HEK293 (cell line): ENCODE measurements at regions not wholly inside any gene's neighbourhood (a gene's known extent, or its start where the extent isn't known, plus 50 kb on each side); places are given as distances from the start of the nearest gene placed in this dataset.
"Not testable (repeated sequence)": the region's sequence is repeated elsewhere in the genome, so short reads cannot be mapped to it uniquely, and the experiment has no call there.

Source experiments
- CTCF ChIA-PET: fragments of 350-600 bp; formaldehyde crosslinking; extraction: SDS; loops from one replicate; lab custom pipeline; 2021; ENCODE audit warnings: antibody characterized with exemption; lab: Yijun Ruan, JAX
- POLR2A ChIA-PET: fragments of 300-600 bp; formaldehyde crosslinking; extraction: SDS; loops from one replicate; lab custom pipeline; 2020; ENCODE audit warnings: antibody characterized with exemption, inconsistent platforms; lab: Yijun Ruan, JAX
- H3K27ac ChIP-seq: fragments of 200-500 bp; sonication (Bioruptor generic); 2 replicates; pipeline ENCODE4 v1.5.1; 2014; ENCODE audit warnings: low read depth, low read length, control low read depth, inconsistent platforms; ENCODE audit errors: extremely low read depth
- H3K36me3 ChIP-seq, 2 experiments: fragments of 200-500 bp in 1 of 2; sonication (Bioruptor generic) in 1 of 2; 1 replicate in 1 of 2; 2 replicates in 1 of 2; pipeline ENCODE4 v1.5.1; 2014 to 2017; ENCODE audit warnings: inconsistent platforms in 2 of 2, low read length in 2 of 2; ENCODE audit not compliant: control insufficient read depth in 2 of 2, insufficient read depth in 1 of 2
- H3K4me1 ChIP-seq: fragments of 200-500 bp; sonication (Bioruptor generic); 2 replicates; pipeline ENCODE4 v1.5.1; 2014; ENCODE audit warnings: mild to moderate bottlenecking, low read length, inconsistent platforms; ENCODE audit not compliant: control insufficient read depth, insufficient read depth
- H3K4me3 ChIP-seq: 2 replicates; pipeline ENCODE4 v1.5.1; 2011; ENCODE audit warnings: low read depth, mild to moderate bottlenecking, control low read depth, low read length, moderate library complexity
- H3K9me3 ChIP-seq: fragments of 200-500 bp; sonication (Bioruptor generic); 2 replicates; pipeline ENCODE4 v1.5.1; 2014; ENCODE audit warnings: low read depth, low read length, inconsistent platforms; ENCODE audit not compliant: control insufficient read depth, insufficient read depth
- FEZF1 ChIP-seq: fragments of 450-650 bp; formaldehyde crosslinking; IDR thresholded peaks from 2 replicates; pipeline ENCODE4 v1.5.1; 2016; ENCODE audit warnings: missing biosample characterization, missing genetic modification characterization
- HOXC10 ChIP-seq: sonication (generic); formaldehyde crosslinking; IDR thresholded peaks from 2 replicates; pipeline ENCODE4 v1.8.1; 2023; ENCODE audit warnings: mild to moderate bottlenecking, missing genetic modification reagents
- SALL2 ChIP-seq: fragments of 450-650 bp; formaldehyde crosslinking; IDR thresholded peaks from 2 replicates; pipeline ENCODE4 v1.5.0; 2017; ENCODE audit warnings: missing biosample characterization, mild to moderate bottlenecking, missing genetic modification characterization, borderline replicate concordance
- TCF7L2 ChIP-seq: IDR thresholded peaks from 2 replicates; pipeline ENCODE4 v1.6.1; 2011; ENCODE audit warnings: low read depth, mild to moderate bottlenecking, inconsistent platforms, low read length, moderate library complexity, borderline replicate concordance
- ZFP37 ChIP-seq: fragments of 450-650 bp; formaldehyde crosslinking; IDR thresholded peaks from 2 replicates; pipeline ENCODE4 v1.5.1; 2016; ENCODE audit warnings: missing biosample characterization, missing genetic modification characterization
- ZFP41 ChIP-seq: fragments of 450-650 bp; formaldehyde crosslinking; IDR thresholded peaks from 2 replicates; pipeline ENCODE4 v1.5.1; 2016; ENCODE audit warnings: missing biosample characterization, missing genetic modification characterization, borderline replicate concordance
- ZNF10 ChIP-seq: fragments of 450-650 bp; formaldehyde crosslinking; IDR thresholded peaks from 2 replicates; pipeline ENCODE4 v1.5.1; 2017; ENCODE audit warnings: missing biosample characterization, missing genetic modification characterization
- ZNF121 ChIP-seq: fragments of 450-650 bp; formaldehyde crosslinking; IDR thresholded peaks from 2 replicates; pipeline ENCODE4 v1.5.1; 2016; ENCODE audit warnings: missing biosample characterization, missing genetic modification characterization
- ZNF146 ChIP-seq: fragments of 450-650 bp; formaldehyde crosslinking; IDR thresholded peaks from 2 replicates; pipeline ENCODE4 v1.5.1; 2016; ENCODE audit warnings: missing biosample characterization, missing genetic modification characterization
- ZNF221 ChIP-seq: fragments of 450-650 bp; formaldehyde crosslinking; IDR thresholded peaks from 2 replicates; pipeline ENCODE4 v1.5.1; 2017; ENCODE audit warnings: missing biosample characterization, missing genetic modification characterization, borderline replicate concordance
- ZNF23 ChIP-seq: fragments of 450-650 bp; formaldehyde crosslinking; IDR thresholded peaks from 2 replicates; pipeline ENCODE4 v1.5.1; 2016; ENCODE audit warnings: missing biosample characterization, missing genetic modification characterization, borderline replicate concordance
- ZNF341 ChIP-seq: fragments of 450-650 bp; formaldehyde crosslinking; IDR thresholded peaks from 2 replicates; pipeline ENCODE4; 2016; ENCODE audit warnings: low read depth, missing biosample characterization, missing genetic modification characterization
- ZNF37A ChIP-seq: fragments of 450-650 bp; IDR thresholded peaks from 2 replicates; pipeline ENCODE4 v1.5.1; 2018; ENCODE audit warnings: missing biosample characterization, missing genetic modification characterization
- ZNF548 ChIP-seq: fragments of 450-650 bp; formaldehyde crosslinking; IDR thresholded peaks from 2 replicates; pipeline ENCODE4 v1.5.1; 2016; ENCODE audit warnings: missing biosample characterization, missing genetic modification characterization
- ZNF610 ChIP-seq: fragments of 450-650 bp; formaldehyde crosslinking; IDR thresholded peaks from 2 replicates; pipeline ENCODE4 v1.5.1; 2016; ENCODE audit warnings: missing biosample characterization, missing genetic modification characterization, borderline replicate concordance
- ZNF658 ChIP-seq: fragments of 450-650 bp; formaldehyde crosslinking; IDR thresholded peaks from 2 replicates; pipeline ENCODE4; 2016; ENCODE audit warnings: missing biosample characterization, missing genetic modification characterization
- ZNF792 ChIP-seq: fragments of 450-650 bp; formaldehyde crosslinking; IDR thresholded peaks from 2 replicates; pipeline ENCODE4 v1.5.1; 2016; ENCODE audit warnings: missing biosample characterization, missing genetic modification characterization
- ZNF837 ChIP-seq: fragments of 450-650 bp; formaldehyde crosslinking; IDR thresholded peaks from 2 replicates; pipeline ENCODE4 v1.5.1; 2016; ENCODE audit warnings: missing biosample characterization, missing genetic modification characterization
- TF ChIP-seq, protein P1 (sequence below): fragments of 450-650 bp; formaldehyde crosslinking; IDR thresholded peaks from 2 replicates; pipeline ENCODE4 v1.5.1; 2017; ENCODE audit warnings: missing biosample characterization, missing genetic modification characterization
- TF ChIP-seq, protein P2 (sequence below): fragments of 450-650 bp; formaldehyde crosslinking; IDR thresholded peaks from 2 replicates; pipeline ENCODE4 v1.5.1; 2016; ENCODE audit warnings: missing biosample characterization, missing genetic modification characterization, low read depth
- TF ChIP-seq, protein P3 (sequence below): fragments of 450-650 bp; formaldehyde crosslinking; IDR thresholded peaks from 2 replicates; pipeline ENCODE4 v1.5.1; 2016; ENCODE audit warnings: missing biosample characterization, missing genetic modification characterization
- TF ChIP-seq, protein P4 (sequence below): fragments of 450-650 bp; formaldehyde crosslinking; IDR thresholded peaks from 2 replicates; pipeline ENCODE4 v1.5.1; 2016; ENCODE audit warnings: missing biosample characterization, missing genetic modification characterization

DNA sequence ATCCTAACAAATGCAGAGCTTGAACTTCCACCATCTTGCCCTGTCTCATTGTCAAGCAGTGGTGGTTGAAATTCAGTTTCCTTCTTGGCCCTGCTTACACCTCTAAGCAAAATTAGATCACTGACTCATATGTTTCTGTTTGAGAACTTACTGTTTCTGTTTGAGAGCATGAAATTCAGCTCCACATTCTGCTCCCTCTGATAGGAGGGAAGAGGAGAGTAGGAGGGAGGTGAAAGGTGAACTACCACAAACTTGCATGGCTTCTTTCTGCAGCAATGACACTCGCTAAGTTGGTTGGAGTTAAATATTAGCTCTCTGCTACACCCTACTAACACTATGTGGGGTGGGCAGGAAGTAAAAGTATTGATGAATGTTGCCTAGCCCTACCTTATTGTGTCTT lies 117.8 kb upstream of the EDA2R start:
- POLR2A ChIA-PET, result no interaction called here
- no peak overlapping the region for H3K4me3 ChIP-seq
- no peaks in the 10 kb centered on the region for H3K4me1 ChIP-seq
- no peak overlapping the region for H3K27ac ChIP-seq
- no peaks in the 10 kb centered on the region for H3K9me3 ChIP-seq
- TF ChIP-seq, protein P1, sequence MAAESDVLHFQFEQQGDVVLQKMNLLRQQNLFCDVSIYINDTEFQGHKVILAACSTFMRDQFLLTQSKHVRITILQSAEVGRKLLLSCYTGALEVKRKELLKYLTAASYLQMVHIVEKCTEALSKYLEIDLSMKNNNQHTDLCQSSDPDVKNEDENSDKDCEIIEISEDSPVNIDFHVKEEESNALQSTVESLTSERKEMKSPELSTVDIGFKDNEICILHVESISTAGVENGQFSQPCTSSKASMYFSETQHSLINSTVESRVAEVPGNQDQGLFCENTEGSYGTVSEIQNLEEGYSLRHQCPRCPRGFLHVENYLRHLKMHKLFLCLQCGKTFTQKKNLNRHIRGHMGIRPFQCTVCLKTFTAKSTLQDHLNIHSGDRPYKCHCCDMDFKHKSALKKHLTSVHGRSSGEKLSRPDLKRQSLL (tag by site-specific recombination), result no peak
- no peak for TF ChIP-seq ZNF792 (tag by site-specific recombination)
- TF ChIP-seq, protein P2, sequence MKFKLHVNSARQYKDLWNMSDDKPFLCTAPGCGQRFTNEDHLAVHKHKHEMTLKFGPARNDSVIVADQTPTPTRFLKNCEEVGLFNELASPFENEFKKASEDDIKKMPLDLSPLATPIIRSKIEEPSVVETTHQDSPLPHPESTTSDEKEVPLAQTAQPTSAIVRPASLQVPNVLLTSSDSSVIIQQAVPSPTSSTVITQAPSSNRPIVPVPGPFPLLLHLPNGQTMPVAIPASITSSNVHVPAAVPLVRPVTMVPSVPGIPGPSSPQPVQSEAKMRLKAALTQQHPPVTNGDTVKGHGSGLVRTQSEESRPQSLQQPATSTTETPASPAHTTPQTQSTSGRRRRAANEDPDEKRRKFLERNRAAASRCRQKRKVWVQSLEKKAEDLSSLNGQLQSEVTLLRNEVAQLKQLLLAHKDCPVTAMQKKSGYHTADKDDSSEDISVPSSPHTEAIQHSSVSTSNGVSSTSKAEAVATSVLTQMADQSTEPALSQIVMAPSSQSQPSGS (tag by site-specific recombination), result no peak
- TF ChIP-seq FEZF1, result no peak
- no peak for TF ChIP-seq ZNF146
- CTCF ChIA-PET, result interaction anchor here (0.6 kb wide), 2 partner anchors 462 to 798 kb away, joined by 3 to 5 read pairs; no protein-coding TSS in a partner anchor
- no peaks in the 10 kb centered on the region for H3K36me3 ChIP-seq

DNA sequence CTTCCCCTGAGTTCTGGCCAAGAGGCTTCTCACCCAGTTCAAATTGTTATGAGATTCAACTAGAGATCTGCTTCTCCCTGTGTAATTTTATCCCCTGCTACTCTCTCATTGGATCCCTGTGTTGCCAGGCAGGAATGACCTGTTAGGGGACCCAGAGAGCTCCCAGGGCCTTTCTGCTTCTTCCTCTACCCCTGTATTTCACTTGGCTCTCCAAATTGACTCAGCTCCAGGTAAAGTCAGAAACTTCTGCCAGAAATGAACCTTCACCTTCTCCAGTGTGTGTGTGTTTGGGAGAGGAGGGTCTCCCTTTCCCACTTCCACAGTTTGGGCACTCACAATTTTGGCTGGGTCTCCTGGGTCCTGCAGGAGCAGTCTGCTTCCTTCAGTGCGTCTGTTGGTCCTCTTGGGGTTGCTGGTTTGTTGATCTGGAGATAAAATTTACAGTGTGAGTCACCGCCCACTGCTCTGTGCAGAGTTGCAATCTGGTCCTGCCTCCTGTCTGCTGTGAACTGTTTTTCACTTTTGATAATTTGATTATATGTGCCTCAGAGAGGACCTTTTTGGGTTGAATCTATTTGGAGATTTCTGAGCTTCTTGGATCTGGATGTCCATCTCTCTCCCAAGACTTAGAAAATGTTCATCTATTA lies 112.4 kb upstream of the EDA2R start:
- TF ChIP-seq ZNF37A (tag by site-specific recombination) (no peak), ZNF341 (tag by site-specific recombination) (no peak), ZNF23 (no peak), ZNF548 (tag by site-specific recombination) (no peak), SALL2 (tag by site-specific recombination) (no peak), ZFP37 (tag by site-specific recombination) (no peak), ZNF221 (tag by site-specific recombination) (no peak), ZNF121 (tag by site-specific recombination) (no peak), ZNF610 (no peak)
- Histone ChIP-seq H3K36me3 (no peaks in the 10 kb centered on the region), H3K4me3 (no peak overlapping the region), H3K27ac (no peak overlapping the region), H3K9me3 (no peaks in the 10 kb centered on the region), H3K4me1 (no peaks in the 10 kb centered on the region)
- ChIA-PET POLR2A (no interaction called here), CTCF (no interaction called here)

DNA sequence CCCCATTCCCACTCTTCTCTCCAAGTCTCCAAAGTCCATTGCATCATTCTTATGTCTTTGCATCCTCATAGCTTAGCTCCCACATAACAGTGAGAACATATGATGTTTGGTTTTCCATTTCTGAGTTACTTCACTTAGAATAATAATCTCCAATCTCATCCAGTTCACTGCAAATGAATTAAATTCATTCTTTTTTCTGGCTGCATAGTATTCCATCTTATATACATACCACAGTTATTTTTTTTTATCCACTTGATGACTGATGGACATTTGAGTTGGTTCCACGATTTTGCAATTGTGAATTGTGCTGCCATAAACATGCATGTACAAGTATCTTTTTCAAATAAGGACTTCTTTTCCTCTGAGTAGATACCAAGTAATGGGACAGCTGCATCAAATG lies 105.6 kb upstream of the EDA2R start:
- TF ChIP-seq ZNF146, result peak; percentile 59
- H3K27ac ChIP-seq, CTCF ChIA-PET, POLR2A ChIA-PET, H3K9me3 ChIP-seq, H3K4me3 ChIP-seq, H3K36me3 ChIP-seq, H3K4me1 ChIP-seq: not testable (repeated sequence)

DNA sequence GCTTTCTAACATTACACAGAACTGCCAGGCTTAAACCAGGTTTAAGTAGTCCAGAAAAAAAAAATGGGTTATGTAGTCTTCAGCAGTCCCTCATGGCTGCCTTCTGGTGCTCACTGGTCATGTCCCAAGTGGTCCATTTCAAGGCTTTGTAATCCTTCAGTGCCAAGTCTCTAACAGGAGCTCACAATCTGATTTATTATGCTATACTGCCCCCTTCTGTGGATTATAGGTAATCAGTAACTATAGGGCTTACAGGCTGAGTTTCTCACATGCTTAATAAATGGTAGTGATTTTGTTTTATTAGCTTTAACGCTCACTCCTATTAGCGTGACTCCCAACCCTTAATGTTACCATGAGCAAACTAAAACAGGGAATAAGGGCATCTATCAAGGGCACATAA lies 92.5 kb upstream of the EDA2R start:
- ChIA-PET CTCF (interaction anchor here (0.5 to 2.9 kb wide), 17 partner anchors 9 to 1150 kb away, joined by 3 to 14 read pairs (median 3); no protein-coding TSS in a partner anchor), POLR2A (interaction anchor here (0.6 kb wide), 1 partner anchor 1043 kb away, joined by 3 read pairs; no protein-coding TSS in a partner anchor)
- no peak for TF ChIP-seq ZNF10 (tag by site-specific recombination)
- no peak for TF ChIP-seq ZFP41 (tag by site-specific recombination)
- TF ChIP-seq ZNF658 (tag by site-specific recombination), result no peak
- TF ChIP-seq ZNF837 (tag by site-specific recombination), result no peak
- TF ChIP-seq HOXC10, result no peak
- TF ChIP-seq TCF7L2, result no peak
- TF ChIP-seq, protein P3, sequence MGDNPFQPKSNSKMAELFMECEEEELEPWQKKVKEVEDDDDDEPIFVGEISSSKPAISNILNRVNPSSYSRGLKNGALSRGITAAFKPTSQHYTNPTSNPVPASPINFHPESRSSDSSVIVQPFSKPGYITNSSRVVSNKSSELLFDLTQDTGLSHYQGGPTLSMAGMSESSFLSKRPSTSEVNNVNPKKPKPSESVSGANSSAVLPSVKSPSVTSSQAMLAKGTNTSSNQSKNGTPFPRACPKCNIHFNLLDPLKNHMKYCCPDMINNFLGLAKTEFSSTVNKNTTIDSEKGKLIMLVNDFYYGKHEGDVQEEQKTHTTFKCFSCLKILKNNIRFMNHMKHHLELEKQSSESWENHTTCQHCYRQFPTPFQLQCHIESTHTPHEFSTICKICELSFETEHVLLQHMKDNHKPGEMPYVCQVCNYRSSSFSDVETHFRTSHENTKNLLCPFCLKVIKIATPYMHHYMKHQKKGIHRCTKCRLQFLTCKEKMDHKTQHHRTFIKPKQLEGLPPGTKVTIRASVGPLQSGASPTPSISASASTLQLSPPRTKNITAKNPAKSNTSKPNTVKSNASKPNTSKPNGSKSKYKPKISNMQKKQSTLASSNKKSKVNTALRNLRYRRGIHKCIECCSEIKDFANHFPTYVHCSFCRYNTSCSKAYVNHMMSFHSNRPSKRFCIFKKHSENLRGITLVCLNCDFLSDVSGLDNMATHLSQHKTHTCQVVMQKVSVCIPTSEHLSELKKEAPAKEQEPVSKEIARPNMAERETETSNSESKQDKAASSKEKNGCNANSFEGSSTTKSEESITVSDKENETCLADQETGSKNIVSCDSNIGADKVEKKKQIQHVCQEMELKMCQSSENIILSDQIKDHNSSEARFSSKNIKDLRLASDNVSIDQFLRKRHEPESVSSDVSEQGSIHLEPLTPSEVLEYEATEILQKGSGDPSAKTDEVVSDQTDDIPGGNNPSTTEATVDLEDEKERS (tag by site-specific recombination), result no peak
- TF ChIP-seq, protein P4, sequence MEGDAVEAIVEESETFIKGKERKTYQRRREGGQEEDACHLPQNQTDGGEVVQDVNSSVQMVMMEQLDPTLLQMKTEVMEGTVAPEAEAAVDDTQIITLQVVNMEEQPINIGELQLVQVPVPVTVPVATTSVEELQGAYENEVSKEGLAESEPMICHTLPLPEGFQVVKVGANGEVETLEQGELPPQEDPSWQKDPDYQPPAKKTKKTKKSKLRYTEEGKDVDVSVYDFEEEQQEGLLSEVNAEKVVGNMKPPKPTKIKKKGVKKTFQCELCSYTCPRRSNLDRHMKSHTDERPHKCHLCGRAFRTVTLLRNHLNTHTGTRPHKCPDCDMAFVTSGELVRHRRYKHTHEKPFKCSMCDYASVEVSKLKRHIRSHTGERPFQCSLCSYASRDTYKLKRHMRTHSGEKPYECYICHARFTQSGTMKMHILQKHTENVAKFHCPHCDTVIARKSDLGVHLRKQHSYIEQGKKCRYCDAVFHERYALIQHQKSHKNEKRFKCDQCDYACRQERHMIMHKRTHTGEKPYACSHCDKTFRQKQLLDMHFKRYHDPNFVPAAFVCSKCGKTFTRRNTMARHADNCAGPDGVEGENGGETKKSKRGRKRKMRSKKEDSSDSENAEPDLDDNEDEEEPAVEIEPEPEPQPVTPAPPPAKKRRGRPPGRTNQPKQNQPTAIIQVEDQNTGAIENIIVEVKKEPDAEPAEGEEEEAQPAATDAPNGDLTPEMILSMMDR (tag by site-specific recombination), result peak; percentile 44; the same call in 1 of the 2 replicates

More for the DNA sequence above, 92.5 kb upstream of the EDA2R start:
- Histone ChIP-seq H3K9me3 (no peaks in the 10 kb centered on the region), H3K27ac (no peak overlapping the region), H3K4me3 (no peak overlapping the region), H3K36me3 (no peaks in the 10 kb centered on the region), H3K4me1 (no peaks in the 10 kb centered on the region)
